22Rv1 (cell line): ENCODE measurements at regions not wholly inside any gene's neighbourhood (a gene's known extent, or its start where the extent isn't known, plus 50 kb on each side); places are given as distances from the start of the nearest gene placed in this dataset.
A peak's percentile ranks its signal among the peaks of the same experiment; 100 is the strongest.
"Not testable (repeated sequence)": the region's sequence is repeated elsewhere in the genome, so short reads cannot be mapped to it uniquely, and the experiment has no call there.

Source experiments
- H3K27ac ChIP-seq: fragments of 450-650 bp; 2 replicates; pipeline ENCODE4 v1.5.1; 2017
- CTCF ChIP-seq: fragments of 450-650 bp; IDR thresholded peaks from 2 replicates; pipeline ENCODE4 v1.5.1; 2017; ENCODE audit warnings: mild to moderate bottlenecking
- ZFX ChIP-seq: fragments of 450-650 bp; IDR thresholded peaks from 2 replicates; pipeline ENCODE4 v1.6.1; 2017; ENCODE audit warnings: antibody characterized with exemption, borderline replicate concordance

DNA sequence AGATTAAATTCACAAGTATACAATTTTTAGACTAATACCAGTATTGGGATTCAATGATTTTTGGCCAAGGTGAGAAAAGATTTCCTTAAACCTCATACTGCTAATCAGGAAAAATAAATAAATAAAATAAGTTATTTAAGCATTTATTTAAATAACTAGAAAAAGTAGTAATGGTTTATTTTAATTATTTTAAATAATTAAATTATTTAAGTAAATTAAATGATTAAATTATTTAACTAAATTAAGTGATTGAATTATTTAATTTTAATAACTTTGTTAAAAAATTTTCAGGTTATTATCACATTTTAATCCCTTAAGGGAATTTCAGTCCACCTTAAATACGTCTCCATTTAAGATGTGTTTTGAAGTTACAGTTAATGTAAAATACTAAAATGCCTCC, 1831.5 kb upstream of the MIR17HG start:
- H3K27ac ChIP-seq: peak overlapping the region; percentile 74; the same call in 1 of the 2 replicates

DNA sequence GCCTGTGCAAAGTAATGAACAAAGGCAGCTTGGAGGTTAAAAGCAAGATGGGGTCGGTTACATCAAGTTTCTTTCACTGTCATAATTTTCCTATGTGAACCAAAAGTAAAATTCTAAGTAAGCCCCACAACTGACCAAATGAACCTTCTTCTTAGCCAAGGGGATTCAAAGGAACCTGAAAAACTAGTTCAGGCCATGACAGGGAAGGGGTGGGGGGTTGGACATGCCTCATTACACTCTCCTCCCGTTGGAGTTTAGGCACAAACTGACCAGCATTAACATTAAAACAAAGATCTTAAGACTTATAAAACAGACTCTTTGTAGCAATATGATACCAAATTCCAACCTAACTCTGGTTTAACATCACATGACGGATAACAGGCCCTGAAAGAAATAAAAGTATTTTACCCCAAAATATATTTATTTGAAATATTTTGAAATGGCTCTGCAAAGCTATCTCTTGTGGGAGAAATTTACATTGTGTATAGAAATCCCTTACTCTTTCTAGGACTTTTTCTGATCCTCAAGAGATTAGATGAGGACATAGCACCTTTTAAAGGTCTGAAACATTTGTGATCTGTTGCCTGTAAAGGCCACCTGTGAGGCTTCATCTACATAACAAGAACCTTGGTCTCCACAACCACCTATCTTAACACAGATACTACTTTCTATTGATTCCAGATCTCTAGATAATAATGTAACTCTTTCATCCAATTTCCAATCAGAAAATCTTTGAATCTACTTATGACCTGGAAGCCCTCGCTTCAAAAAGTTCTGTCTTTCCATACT, 1829.0 kb upstream of the MIR17HG start:
- TF ChIP-seq CTCF (no peak), ZFX (no peak)
- H3K27ac ChIP-seq: no peak overlapping the region

More for the DNA sequence above, 1831.5 kb upstream of the MIR17HG start:
- TF ChIP-seq ZFX (no peak), CTCF (no peak)

- H3K27ac ChIP-seq: no peak overlapping the region
- TF ChIP-seq ZFX (no peak), CTCF (no peak)
Observed at GRCh38 chr13:89520468-89520867, 1827.0 kb upstream of the MIR17HG start.

DNA sequence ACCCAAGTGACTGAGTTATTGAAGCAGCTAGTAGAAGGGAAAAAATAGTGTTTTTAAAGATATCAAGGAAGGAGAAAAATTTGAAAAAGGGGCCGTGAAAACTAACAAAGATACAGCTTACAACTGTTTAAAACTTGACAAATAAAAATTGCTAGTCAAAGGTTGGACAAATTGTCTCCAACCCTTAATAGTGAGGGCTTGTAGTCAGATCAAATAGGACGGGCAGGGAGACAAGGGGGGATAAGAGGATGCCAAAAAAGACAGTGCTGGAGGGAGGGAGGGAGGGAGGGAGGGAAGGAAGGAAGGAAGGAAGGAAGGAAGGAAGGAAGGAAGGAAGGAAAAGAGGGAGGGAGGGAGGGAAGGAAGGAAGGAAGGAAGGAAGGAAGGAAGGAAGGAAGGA, 1825.8 kb upstream of the MIR17HG start:
- not testable (repeated sequence) for H3K27ac ChIP-seq

DNA sequence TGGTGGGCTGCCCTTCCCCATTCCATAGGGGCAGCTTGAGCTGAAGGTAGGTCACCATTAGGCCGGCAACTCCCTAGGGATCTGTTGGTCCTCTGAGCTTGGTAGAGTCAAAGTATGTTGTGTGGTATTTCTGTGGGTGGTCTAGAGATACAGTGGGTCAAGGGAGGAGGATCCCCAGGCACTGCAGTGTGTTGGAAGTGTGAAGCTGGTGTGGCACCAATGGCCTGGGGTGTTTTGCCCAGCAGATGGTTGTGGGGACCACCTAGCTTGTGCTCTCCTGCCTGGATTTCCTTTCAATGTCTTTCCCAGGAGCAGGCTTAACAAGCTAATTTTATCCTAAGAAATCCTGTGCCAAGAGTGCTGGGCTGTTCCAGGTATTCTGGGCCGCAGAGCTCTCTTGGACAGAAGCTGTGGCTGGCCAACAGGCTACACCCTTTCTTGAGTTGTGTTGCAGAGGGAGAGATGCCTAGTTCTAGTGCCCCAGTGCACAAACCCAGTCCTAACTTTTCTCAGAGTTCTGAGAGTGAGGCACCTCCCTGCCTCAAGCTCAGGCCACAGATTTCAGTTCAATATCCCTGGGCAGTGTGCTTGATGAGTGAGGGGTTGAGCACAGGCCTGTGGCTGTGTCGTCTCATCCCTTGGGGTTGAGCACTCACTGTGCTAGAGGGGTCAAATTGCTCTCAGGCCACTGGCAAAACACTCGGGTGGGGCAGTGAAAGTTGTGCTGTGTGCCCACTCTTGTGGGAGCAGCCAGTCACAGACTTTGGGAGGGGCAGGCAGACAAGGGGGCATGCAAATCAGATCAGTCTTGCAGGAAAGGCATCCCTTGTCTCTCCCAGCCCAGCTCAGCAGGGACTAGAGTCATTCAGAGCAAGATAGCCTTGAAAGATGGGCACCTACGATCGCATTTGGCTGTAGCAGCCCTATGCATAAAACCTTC, 1806.1 kb upstream of the MIR17HG start:
- H3K27ac ChIP-seq: no peak overlapping the region
- TF ChIP-seq ZFX (no peak), CTCF (no peak)

DNA sequence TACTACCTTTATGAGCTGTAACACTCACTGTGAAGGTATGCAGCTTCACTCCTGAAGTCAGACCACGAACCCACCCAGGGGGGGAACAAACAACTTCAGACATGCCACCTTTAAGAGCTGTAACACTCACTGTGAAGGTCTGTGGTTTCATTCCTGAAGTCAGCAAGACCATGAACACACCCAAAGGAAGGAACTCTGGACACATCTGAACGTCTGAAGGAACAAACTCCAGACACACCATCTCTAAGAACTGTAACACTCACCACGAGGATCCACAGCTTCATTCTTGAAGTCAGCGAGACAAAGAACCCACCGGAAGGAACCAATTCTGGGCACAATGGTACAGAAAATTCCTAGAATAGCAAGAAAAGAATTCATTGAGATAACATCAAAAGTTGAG, 1796.5 kb upstream of the MIR17HG start:
- H3K27ac ChIP-seq: no peak overlapping the region
- TF ChIP-seq CTCF: no peak
- TF ChIP-seq ZFX: no peak

DNA sequence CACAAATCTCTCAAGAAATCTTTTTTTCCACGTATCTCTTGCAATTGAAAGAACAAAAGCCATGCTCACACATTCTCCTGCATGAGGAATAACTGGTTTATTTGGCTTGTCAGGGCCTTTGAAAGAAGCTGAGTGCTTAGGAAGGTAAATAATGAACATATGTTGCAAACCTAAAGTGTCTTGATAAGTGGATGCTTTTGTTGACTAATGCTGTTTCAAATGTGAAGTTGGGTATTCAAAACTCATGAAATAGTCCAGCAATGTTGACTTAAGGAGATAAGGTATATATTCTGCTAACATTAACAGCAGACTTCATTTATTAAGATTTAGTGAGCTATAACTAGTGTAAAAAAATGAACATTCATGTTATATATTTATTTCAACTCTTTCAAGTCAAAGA, 1792.7 kb upstream of the MIR17HG start:
- no peak for TF ChIP-seq CTCF
- no peak overlapping the region for H3K27ac ChIP-seq
